HepG2 (cell line): ENCODE measurements at regions not wholly inside any gene's neighbourhood (a gene's known extent, or its start where the extent isn't known, plus 50 kb on each side); places are given as distances from the start of the nearest gene placed in this dataset.

Source experiments
- ATAC-seq: fragments of 200-7000 bp; cut with Tn5 transposase; 3 replicates; pipeline ENCODE4 v1.9.1; 2020; ENCODE audit warnings: mild to moderate bottlenecking, moderate library complexity
- BruUV-seq: library from RNA; stranded (reverse); fragments of 400-500 nt; replicated peaks from 2 replicates; lab custom pipeline; 2021; lab: Mats Ljungman, UMichigan
- CTCF ChIA-PET: fragments of 300-600 bp; formaldehyde crosslinking; extraction: SDS; loops from one replicate; lab custom pipeline; 2021; ENCODE audit warnings: low total read pairs, inconsistent platforms, low intra/inter-chr PET ratio; lab: Yijun Ruan, JAX
- POLR2A ChIA-PET: fragments of 350-600 bp; sonication (Branson Sonifier 250); formaldehyde crosslinking; loops from one replicate; lab custom pipeline; 2020; ENCODE audit warnings: antibody characterized with exemption, inconsistent platforms; lab: Yijun Ruan, JAX
- DNase-seq: peaks from one replicate; pipeline ENCODE4 v3.0.0-alpha.2; 2015; ENCODE audit warnings: low spot score
- FAIRE-seq: peaks from 3 replicates; lab custom pipeline; 2011; peaks lifted over from hg19 to GRCh38; lab: Jason Lieb, UNC
- H2AFZ ChIP-seq: one replicate; pipeline ENCODE4 v1.6.1; 2011; ENCODE audit warnings: low read length, inconsistent platforms
- H3K27ac ChIP-seq: fragments of 300-600 bp; 3 replicates; pipeline ENCODE4 v1.8.0; 2011; ENCODE audit warnings: mixed run types, mild to moderate bottlenecking, mixed read lengths, low read length, inconsistent platforms; ENCODE audit not compliant: insufficient read depth; ENCODE audit errors: extremely low read length
- H3K27me3 ChIP-seq, 2 experiments: fragments of 200-600 bp in 1 of 2; 2 replicates in 1 of 2; 3 replicates in 1 of 2; pipeline versions ENCODE4 v1.6.0 to v1.8.0; 2011; ENCODE audit warnings: low read length in 2 of 2, mild to moderate bottlenecking in 2 of 2, moderate library complexity in 2 of 2, inconsistent platforms in 1 of 2; ENCODE audit not compliant: insufficient read depth in 2 of 2, control insufficient read depth in 1 of 2
- H3K36me3 ChIP-seq, 2 experiments: fragments of 200-600 bp in 1 of 2; replicated peaks in 1 of 2; 2 replicates in 1 of 2; 3 replicates in 1 of 2; pipeline versions ENCODE4 v1.5.1 to v1.8.0; 2011; ENCODE audit warnings: low read length in 2 of 2, inconsistent platforms in 1 of 2; ENCODE audit not compliant: insufficient read depth in 2 of 2, control insufficient read depth in 1 of 2
- H3K4me1 ChIP-seq: 2 replicates; pipeline ENCODE4 v1.5.1; 2012; ENCODE audit warnings: low read length, inconsistent platforms; ENCODE audit not compliant: insufficient read depth
- H3K4me2 ChIP-seq: 2 replicates; pipeline ENCODE4 v1.6.0; 2011; ENCODE audit warnings: low read depth, low read length, inconsistent platforms
- H3K4me3 ChIP-seq, 3 experiments: fragments of 200-600 bp in 1 of 3; sonication (generic), shearing (Covaris generic) in 1 of 3; replicated peaks in 1 of 3; 2 replicates each; pipeline ENCODE4 v1.5.1; 2011 to 2016; ENCODE audit warnings: low read length in 3 of 3, inconsistent platforms in 2 of 3, low read depth in 2 of 3, mild to moderate bottlenecking in 2 of 3, control low read depth in 1 of 3, mixed read lengths in 1 of 3; ENCODE audit not compliant: insufficient read depth in 1 of 3
- H3K79me2 ChIP-seq: one replicate; pipeline ENCODE4 v1.6.1; 2011; ENCODE audit warnings: low read length, inconsistent platforms; ENCODE audit not compliant: insufficient read depth
- H3K9ac ChIP-seq: 2 replicates; pipeline ENCODE4 v1.6.0; 2011; ENCODE audit warnings: mild to moderate bottlenecking, low read depth, low read length, inconsistent platforms; ENCODE audit not compliant: insufficient read depth
- H3K9me3 ChIP-seq: 2 replicates; pipeline ENCODE4 v1.5.1; 2012; ENCODE audit warnings: mild to moderate bottlenecking, low read length
- H4K20me1 ChIP-seq: 2 replicates; pipeline ENCODE4 v1.6.0; 2011; ENCODE audit warnings: inconsistent platforms, mild to moderate bottlenecking, low read length, moderate library complexity; ENCODE audit not compliant: insufficient read depth
- FOXC1 ChIP-seq: sonication (generic); formaldehyde crosslinking; IDR thresholded peaks from 2 replicates; pipeline ENCODE4 v1.8.0; 2022; ENCODE audit warnings: mild to moderate bottlenecking, missing genetic modification reagents, borderline replicate concordance
- FOXP1 ChIP-seq, 2 experiments: fragments of 450-650 bp in 1 of 2; IDR thresholded peaks; 2 replicates each; pipeline ENCODE4 v1.6.1; 2017 to 2018; ENCODE audit warnings: antibody characterized with exemption in 1 of 2
- MNT ChIP-seq: fragments of 450-650 bp; IDR thresholded peaks from 2 replicates; pipeline ENCODE4 v1.6.1; 2016
- MTA3 ChIP-seq: sonication (generic); formaldehyde crosslinking; IDR thresholded peaks from 2 replicates; pipeline ENCODE4 v1.4.0; 2020; ENCODE audit warnings: missing genetic modification reagents
- SMYD3 ChIP-seq: sonication (generic); formaldehyde crosslinking; IDR thresholded peaks from 2 replicates; pipeline ENCODE4 v1.8.1; 2023; ENCODE audit warnings: mild to moderate bottlenecking, missing genetic modification reagents
- U2AF1 ChIP-seq: fragments of 200-400 bp; formaldehyde crosslinking; optimal IDR thresholded peaks from 2 replicates; pipeline ENCODE3; 2017; ENCODE audit warnings: mild to moderate bottlenecking, low read depth, low read length
- ZFX ChIP-seq: sonication (generic); formaldehyde crosslinking; IDR thresholded peaks from 2 replicates; pipeline ENCODE4 v1.4.0; 2020; ENCODE audit warnings: mild to moderate bottlenecking, low read depth, missing genetic modification reagents, moderate library complexity
- ZNF567 ChIP-seq: sonication (generic); formaldehyde crosslinking; IDR thresholded peaks from 2 replicates; pipeline ENCODE4 v1.8.1; 2023; ENCODE audit warnings: mild to moderate bottlenecking, missing genetic modification reagents, borderline replicate concordance
- ZNF850 ChIP-seq: sonication (generic); formaldehyde crosslinking; conservative IDR thresholded peaks from 2 replicates; pipeline ENCODE4 v1.9.0; 2021; ENCODE audit warnings: mild to moderate bottlenecking, missing genetic modification reagents
- WGBS: methylation state at CpG from one replicate; pipeline ENCODE4 v1.1.6; 2017; ENCODE audit warnings: low lambda C conversion rate; 5-methylcytosine and 5-hydroxymethylcytosine counted together
- in situ Hi-C: cut with HindIII; loops from 2 replicates; pipeline ENCODE4 v1.10.0; 2017; ENCODE audit warnings: low pct_unique_long_range_greater_than_20kb; ENCODE audit not compliant: extremely low pct_ligation_motif_present
- intact Hi-C: fragments of 100-400 bp; cut with micrococcal nuclease; formaldehyde crosslinking; loops from one replicate; pipeline ENCODE4 v1.10.0; 2022; ENCODE audit not compliant: unreplicated experiment
- TF ChIP-seq, protein P1 (sequence below): sonication (generic); formaldehyde crosslinking; IDR thresholded peaks from 2 replicates; pipeline ENCODE4 v1.8.0; 2022; ENCODE audit warnings: missing genetic modification reagents, mild to moderate bottlenecking, borderline replicate concordance

DNA sequence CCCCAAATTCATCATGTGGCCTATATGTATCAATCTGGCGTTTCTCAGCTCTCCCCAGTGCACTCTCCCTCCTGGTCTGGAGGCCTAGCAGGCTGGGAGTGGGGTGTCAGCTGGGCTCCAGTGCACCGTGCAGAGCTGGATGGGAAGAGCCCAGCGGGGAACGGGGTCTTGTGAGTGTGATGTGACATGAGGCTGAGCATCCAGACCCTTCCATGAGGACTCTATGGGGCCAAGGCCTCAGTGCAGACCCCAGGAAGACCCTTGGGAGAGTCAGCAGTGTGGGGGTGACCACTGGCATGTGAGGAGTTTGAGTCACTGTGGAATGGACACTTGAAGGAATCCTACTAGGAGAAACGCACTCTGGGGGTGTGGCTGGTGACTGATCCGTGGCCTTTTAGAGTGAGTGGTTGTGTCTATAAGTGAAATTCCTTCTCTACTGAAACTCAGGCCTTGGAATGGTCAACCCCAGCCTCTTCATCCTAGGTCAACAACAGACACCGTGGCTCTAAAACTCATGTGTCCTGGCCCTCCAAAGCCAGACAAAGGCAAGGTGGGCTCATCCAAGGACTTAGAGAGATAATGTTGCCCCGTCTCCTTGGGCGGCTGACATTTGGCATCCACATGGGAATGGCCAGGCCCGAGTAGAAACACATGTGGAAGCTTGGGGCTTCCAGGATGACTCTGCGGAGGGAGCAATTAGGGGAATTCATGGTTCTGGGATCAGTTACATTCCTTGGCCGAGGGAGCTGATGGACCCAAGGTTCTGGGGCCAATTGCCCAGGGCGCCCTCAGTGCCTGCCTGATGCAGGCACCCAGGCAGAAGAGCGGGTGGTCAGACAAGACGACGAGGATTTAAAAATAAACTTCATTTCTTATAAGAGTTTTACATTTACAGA, 156.0 kb upstream of the TWIST2 start:
- DNase-seq (no peak), ATAC-seq (no peak), FAIRE-seq (no peak)
- Histone ChIP-seq H3K79me2 (no peaks in the 10 kb centered on the region), H4K20me1 (no peaks in the 10 kb centered on the region), H3K36me3 (no peaks in the 10 kb centered on the region), H3K4me2 (no peak overlapping the region), H2AFZ (no peak overlapping the region), H3K9me3 (no peaks in the 10 kb centered on the region), H3K4me1 (0 out of 2 replicates have a peak, but pooled peaks cover 6% of the 10 kb centered on the region), H3K9ac (no peak overlapping the region), H3K4me3 (no peak overlapping the region), H3K27me3 (peaks cover 11 to 66% of the 10 kb centered on the region in 2 experiments), H3K27ac (no peak overlapping the region)
- no peak for TF ChIP-seq FOXC1 (CRISPR knock-in tag)
- TF ChIP-seq SMYD3 (CRISPR knock-in tag), result no peak
- TF ChIP-seq FOXP1 (IDR thresholded peaks at IDR 0.05), result no peak
- TF ChIP-seq FOXP1 (CRISPR knock-in tag; IDR thresholded peaks at IDR 0.05), result no peak
- peak; percentile 81 for TF ChIP-seq MNT
- TF ChIP-seq ZFX (CRISPR knock-in tag), result no peak
- 21% methylated on average over 16 of the region's 16 CpGs for WGBS
- ChIA-PET CTCF (no interaction called here), POLR2A (no interaction called here)
- intact Hi-C loops, result no loop called here
- in situ Hi-C loops, result no loop called here
- no TSS peak for BruUV-seq

DNA sequence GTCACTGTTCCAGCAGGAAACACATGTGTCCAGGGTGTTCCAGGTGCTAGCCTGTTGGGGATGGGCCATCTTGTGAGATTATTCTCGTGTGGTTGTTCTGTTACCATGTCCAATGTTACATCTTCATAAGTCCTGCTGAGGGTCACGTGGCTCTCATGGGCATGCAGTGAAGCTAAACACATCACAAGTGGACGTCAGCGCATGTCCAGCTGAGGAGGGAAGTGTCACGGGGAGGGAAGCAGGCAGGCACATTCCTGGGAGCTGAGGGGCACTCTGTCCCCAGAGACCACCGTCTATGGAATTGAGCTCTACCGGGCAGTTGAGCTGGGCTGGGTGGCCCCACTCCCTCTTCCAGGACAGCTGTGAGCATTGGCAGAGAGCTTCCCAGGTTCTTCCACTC, 155.3 kb upstream of the TWIST2 start:
- CTCF ChIA-PET, result no interaction called here
- H3K9me3 ChIP-seq, result no peaks in the 10 kb centered on the region
- FAIRE-seq, result no peak

More for the DNA sequence above, 155.3 kb upstream of the TWIST2 start:
- H3K4me3 ChIP-seq, result no peak overlapping the region
- TF ChIP-seq ZNF567, result no peak
- no peak for TF ChIP-seq U2AF1
- no peak for TF ChIP-seq ZNF850 (CRISPR knock-in tag)
- TF ChIP-seq MTA3 (CRISPR knock-in tag), result no peak
- TF ChIP-seq, protein P1, sequence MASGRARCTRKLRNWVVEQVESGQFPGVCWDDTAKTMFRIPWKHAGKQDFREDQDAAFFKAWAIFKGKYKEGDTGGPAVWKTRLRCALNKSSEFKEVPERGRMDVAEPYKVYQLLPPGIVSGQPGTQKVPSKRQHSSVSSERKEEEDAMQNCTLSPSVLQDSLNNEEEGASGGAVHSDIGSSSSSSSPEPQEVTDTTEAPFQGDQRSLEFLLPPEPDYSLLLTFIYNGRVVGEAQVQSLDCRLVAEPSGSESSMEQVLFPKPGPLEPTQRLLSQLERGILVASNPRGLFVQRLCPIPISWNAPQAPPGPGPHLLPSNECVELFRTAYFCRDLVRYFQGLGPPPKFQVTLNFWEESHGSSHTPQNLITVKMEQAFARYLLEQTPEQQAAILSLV (CRISPR knock-in tag), result no peak
- 0 out of 2 replicates have a peak, but pooled peaks cover 7% of the 10 kb centered on the region for H3K4me1 ChIP-seq
- WGBS, result 27% methylated on average over 7 of the region's 7 CpGs
- no peak overlapping the region for H3K27ac ChIP-seq
- H3K27me3 ChIP-seq, result peaks cover 11 to 63% of the 10 kb centered on the region in 2 experiments
- no TSS peak for BruUV-seq
- H3K9ac ChIP-seq, result no peak overlapping the region
- no peak overlapping the region for H3K4me2 ChIP-seq
- H2AFZ ChIP-seq, result no peak overlapping the region
- in situ Hi-C loops, result no loop called here
- POLR2A ChIA-PET, result no interaction called here
- ATAC-seq, result no peak
- no peaks in the 10 kb centered on the region for H4K20me1 ChIP-seq
- no peaks in the 10 kb centered on the region for H3K36me3 ChIP-seq
- no peak for DNase-seq
- intact Hi-C loops, result no loop called here
- no peaks in the 10 kb centered on the region for H3K79me2 ChIP-seq
